Gastrocnemius medialis (tissue), 4 donors: ENCODE measurements at regions not wholly inside any gene's neighbourhood (a gene's known extent, or its start where the extent isn't known, plus 50 kb on each side); places are given as distances from the start of the nearest gene placed in this dataset.

Experiments
- ATAC-seq, 2 donors: fragments of 150-250 bp; one replicate each; pipeline ENCODE4 v1.9.1; 2016
- DNase-seq, 2 donors: peaks; one replicate each; pipeline ENCODE4 v3.0.0-alpha.2; 2019
- H3K27ac ChIP-seq, 4 donors: fragments of 200-600 bp; sonication (generic); 1 replicate in 1 of 4; 2 replicates in 3 of 4; pipeline ENCODE4 v1.5.1; 2016 to 2018; ENCODE audit warnings: mild to moderate bottlenecking in 2 of 4, moderate library complexity in 1 of 4
- H3K27me3 ChIP-seq, 3 donors: fragments of 200-600 bp; sonication (generic) in 2 of 3; 1 replicate in 1 of 3; 2 replicates in 2 of 3; pipeline versions ENCODE4 v1.5.1 to v1.6.0; 2016 to 2019; ENCODE audit warnings: mild to moderate bottlenecking in 1 of 3, moderate library complexity in 1 of 3
- H3K36me3 ChIP-seq, 2 donors: fragments of 200-600 bp; sonication (generic) in 1 of 2; one replicate each; pipeline ENCODE4 v1.5.1; 2017 to 2018
- H3K4me1 ChIP-seq, 2 donors: fragments of 200-600 bp; sonication (generic) in 1 of 2; one replicate each; pipeline ENCODE4 v1.5.1; 2016 to 2017; ENCODE audit warnings: mild to moderate bottlenecking in 2 of 2
- H3K4me3 ChIP-seq, 4 donors: fragments of 200-600 bp; sonication (generic) in 3 of 4; 1 replicate in 1 of 4; 2 replicates in 3 of 4; pipeline ENCODE4 v1.5.1; 2016 to 2019; ENCODE audit warnings: mild to moderate bottlenecking in 2 of 4
- H3K9me3 ChIP-seq, 3 donors: fragments of 200-600 bp; sonication (generic) in 2 of 3; 1 replicate in 1 of 3; 2 replicates in 2 of 3; pipeline ENCODE4 v1.5.1; 2016 to 2019
- POLR2A ChIP-seq, 2 donors: fragments of 450-650 bp; IDR thresholded peaks; one replicate each; pipeline ENCODE4 v1.6.1; 2017; ENCODE audit warnings: antibody characterized with exemption in 2 of 2, mild to moderate bottlenecking in 2 of 2, moderate library complexity in 2 of 2
- in situ Hi-C, 4 donors: fragments of 200-750 bp; cut with MboI; loops; one replicate each; pipeline versions ENCODE4 v1.15.0 to v1.8.0; 2017; ENCODE audit warnings: low sequenced_read_pairs in 4 of 4
- intact Hi-C: fragments of 100-400 bp; cut with DNase I; formaldehyde crosslinking; loops from one replicate; pipeline ENCODE4 v1.15.1; 2023; ENCODE audit warnings: low total_unique reads
- TF ChIP-seq, protein P1 (sequence below), 5 experiments: fragments of 450-650 bp in 3 of 5; fragments of 200-600 bp in 2 of 5; sonication (generic) in 2 of 5; IDR thresholded peaks in 4 of 5; conservative IDR thresholded peaks in 1 of 5; 1 replicate in 4 of 5; 2 replicates in 1 of 5; pipeline ENCODE4 v1.5.1; 2016 to 2019; ENCODE audit warnings: antibody characterized with exemption in 5 of 5, mild to moderate bottlenecking in 3 of 5, moderate library complexity in 3 of 5

DNA sequence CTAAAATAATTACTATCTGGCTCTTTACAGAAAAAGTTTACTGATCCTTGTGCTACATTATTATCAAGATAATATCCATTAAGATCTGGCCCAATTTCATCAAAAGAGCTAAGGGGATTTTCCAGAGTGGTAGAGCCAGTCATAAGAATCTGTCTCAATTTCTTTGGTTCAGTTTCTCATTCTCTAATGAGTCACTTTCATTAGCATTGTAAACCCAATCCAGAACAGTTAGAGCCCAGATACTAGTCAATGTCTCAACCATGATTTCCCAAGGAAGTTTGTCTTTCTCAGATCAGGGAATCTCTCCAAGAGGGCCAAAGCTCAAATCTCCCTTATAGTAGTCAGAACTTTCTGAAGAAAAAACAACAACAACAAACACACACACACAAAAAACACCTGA is 131.1 kb upstream of the PPP2R3A start:
- Histone ChIP-seq H3K4me3 (no peak overlapping the region), H3K27me3 (no peaks in the 10 kb centered on the region), H3K4me1 (no peaks in the 10 kb centered on the region), H3K9me3 (no peaks in the 10 kb centered on the region), H3K27ac (no peak overlapping the region), H3K36me3 (no peaks in the 10 kb centered on the region)
- ATAC-seq (no peak), DNase-seq (no peak)
- TF ChIP-seq POLR2A (IDR thresholded peaks at IDR 0.05), result no peak
- TF ChIP-seq, protein P1, sequence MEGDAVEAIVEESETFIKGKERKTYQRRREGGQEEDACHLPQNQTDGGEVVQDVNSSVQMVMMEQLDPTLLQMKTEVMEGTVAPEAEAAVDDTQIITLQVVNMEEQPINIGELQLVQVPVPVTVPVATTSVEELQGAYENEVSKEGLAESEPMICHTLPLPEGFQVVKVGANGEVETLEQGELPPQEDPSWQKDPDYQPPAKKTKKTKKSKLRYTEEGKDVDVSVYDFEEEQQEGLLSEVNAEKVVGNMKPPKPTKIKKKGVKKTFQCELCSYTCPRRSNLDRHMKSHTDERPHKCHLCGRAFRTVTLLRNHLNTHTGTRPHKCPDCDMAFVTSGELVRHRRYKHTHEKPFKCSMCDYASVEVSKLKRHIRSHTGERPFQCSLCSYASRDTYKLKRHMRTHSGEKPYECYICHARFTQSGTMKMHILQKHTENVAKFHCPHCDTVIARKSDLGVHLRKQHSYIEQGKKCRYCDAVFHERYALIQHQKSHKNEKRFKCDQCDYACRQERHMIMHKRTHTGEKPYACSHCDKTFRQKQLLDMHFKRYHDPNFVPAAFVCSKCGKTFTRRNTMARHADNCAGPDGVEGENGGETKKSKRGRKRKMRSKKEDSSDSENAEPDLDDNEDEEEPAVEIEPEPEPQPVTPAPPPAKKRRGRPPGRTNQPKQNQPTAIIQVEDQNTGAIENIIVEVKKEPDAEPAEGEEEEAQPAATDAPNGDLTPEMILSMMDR (IDR thresholded peaks at IDR 0.05 in 4 of 5, conservative IDR thresholded peaks at IDR 0.05 in 1 of 5), result no peak
- intact Hi-C loops, result no loop called here
- in situ Hi-C loops, result no loop called here

DNA sequence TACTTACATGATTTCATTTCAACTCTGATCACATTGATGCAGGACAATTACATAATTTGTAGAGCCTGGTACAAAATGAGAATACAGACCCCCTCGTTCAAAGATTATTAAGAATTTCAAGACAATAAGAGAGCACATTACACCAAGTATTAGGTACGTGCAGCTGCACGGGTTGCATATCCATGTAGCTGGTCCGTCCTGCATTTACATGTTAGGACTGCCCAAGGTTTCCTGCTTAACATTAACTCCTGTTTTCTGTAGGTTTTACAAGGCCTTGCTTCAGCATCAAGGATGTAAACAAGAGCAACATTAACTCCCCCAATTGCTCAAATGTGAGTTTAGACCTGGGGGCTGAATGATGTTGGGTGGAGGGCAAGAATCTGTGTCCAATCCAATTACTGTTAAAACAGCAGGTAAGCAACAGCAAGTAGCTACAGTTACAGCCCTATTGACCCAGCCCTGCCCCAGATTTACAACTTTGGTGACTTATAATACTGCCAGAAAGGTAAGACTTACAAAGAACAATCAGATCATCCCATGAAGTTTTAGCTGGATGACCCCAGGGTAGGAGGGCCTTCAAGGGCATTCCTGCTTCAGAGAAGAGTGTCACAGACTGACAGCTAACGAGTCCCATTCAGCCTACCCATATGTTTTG is 127.4 kb upstream of the PPP2R3A start:
- Histone ChIP-seq H3K27ac (no peak overlapping the region), H3K4me3 (no peak overlapping the region), H3K4me1 (no peaks in the 10 kb centered on the region), H3K27me3 (no peaks in the 10 kb centered on the region), H3K36me3 (no peaks in the 10 kb centered on the region), H3K9me3 (no peaks in the 10 kb centered on the region)
- in situ Hi-C loops (no loop called here), intact Hi-C loops (no loop called here)
- ATAC-seq (no peak), DNase-seq (no peak)
- TF ChIP-seq, protein P1 (IDR thresholded peaks at IDR 0.05 in 4 of 5, conservative IDR thresholded peaks at IDR 0.05 in 1 of 5), result no peak
- TF ChIP-seq POLR2A (IDR thresholded peaks at IDR 0.05), result no peak

DNA sequence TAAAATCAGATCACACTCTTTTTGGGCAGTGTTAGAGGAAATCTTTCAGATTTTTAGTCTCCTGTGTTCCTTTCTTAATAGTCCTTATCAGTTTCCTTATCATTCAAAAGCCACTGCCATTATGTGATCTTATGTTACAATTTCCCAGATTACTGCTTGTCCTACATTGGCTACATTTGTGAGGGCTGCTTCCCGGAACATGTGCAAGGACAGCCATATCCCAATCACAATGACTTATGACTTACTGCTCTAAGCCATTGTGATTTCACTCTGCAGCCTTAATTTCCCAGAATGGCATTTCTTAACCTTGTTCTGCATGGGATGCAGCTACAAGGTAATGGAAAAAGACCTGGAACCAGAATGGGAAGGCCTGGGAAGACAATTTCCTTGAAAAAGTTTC is 125.1 kb upstream of the PPP2R3A start:
- Histone ChIP-seq H3K9me3 (no peaks in the 10 kb centered on the region), H3K27ac (no peak overlapping the region), H3K4me3 (no peak overlapping the region), H3K27me3 (no peaks in the 10 kb centered on the region), H3K4me1 (no peaks in the 10 kb centered on the region), H3K36me3 (no peaks in the 10 kb centered on the region)
- ATAC-seq (no peak), DNase-seq (no peak)
- intact Hi-C loops, result no loop called here
- in situ Hi-C loops, result no loop called here
- TF ChIP-seq, protein P1 (IDR thresholded peaks at IDR 0.05 in 4 of 5, conservative IDR thresholded peaks at IDR 0.05 in 1 of 5), result no peak
- no peak for TF ChIP-seq POLR2A (IDR thresholded peaks at IDR 0.05)

DNA sequence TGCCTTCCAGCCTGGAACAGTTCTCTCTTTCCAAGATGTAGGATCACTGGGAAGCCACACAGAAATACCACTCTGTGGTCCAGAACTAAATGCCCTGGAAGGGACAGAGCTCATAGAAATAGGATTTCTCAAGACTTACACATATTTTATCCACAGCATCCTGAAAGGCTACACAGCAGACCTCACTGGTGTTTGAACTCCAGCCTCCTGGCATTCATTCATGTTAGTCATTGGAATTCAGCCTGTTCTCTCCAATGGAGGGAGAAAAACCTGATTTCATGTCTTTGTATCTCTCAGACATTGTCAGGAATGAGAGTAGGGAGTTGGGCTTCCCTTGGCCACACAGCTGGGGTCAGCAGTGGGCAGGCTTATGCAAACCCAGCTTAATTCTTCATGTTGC is 121.1 kb upstream of the PPP2R3A start:
- no peaks in the 10 kb centered on the region for H3K27me3 ChIP-seq
- intact Hi-C loops (no loop called here), in situ Hi-C loops (no loop called here)
- TF ChIP-seq, protein P1 (IDR thresholded peaks at IDR 0.05 in 4 of 5, conservative IDR thresholded peaks at IDR 0.05 in 1 of 5), result no peak
- TF ChIP-seq POLR2A (IDR thresholded peaks at IDR 0.05), result no peak
- ATAC-seq, result no peak
- H3K4me1 ChIP-seq, result no peaks in the 10 kb centered on the region
- H3K9me3 ChIP-seq, result no peaks in the 10 kb centered on the region
- no peaks in the 10 kb centered on the region for H3K36me3 ChIP-seq
- no peak for DNase-seq
- H3K4me3 ChIP-seq, result no peak overlapping the region
- no peak overlapping the region for H3K27ac ChIP-seq

- intact Hi-C loops, result no loop called here
- Histone ChIP-seq H3K36me3 (no peaks in the 10 kb centered on the region), H3K9me3 (no peaks in the 10 kb centered on the region), H3K27ac (no peak overlapping the region), H3K4me1 (no peaks in the 10 kb centered on the region), H3K4me3 (no peak overlapping the region), H3K27me3 (no peaks in the 10 kb centered on the region)
- in situ Hi-C loops, result no loop called here
- ATAC-seq (no peak), DNase-seq (no peak)
- TF ChIP-seq, protein P1 (IDR thresholded peaks at IDR 0.05 in 4 of 5, conservative IDR thresholded peaks at IDR 0.05 in 1 of 5), result no peak
- no peak for TF ChIP-seq POLR2A (IDR thresholded peaks at IDR 0.05)
These were observed 117.5 kb upstream of the PPP2R3A start for GRCh38 chr3:135848051-135848450.
